K562 (cell line): ENCODE measurements at regions not wholly inside any gene's neighbourhood (a gene's known extent, or its start where the extent isn't known, plus 50 kb on each side); places are given as distances from the start of the nearest gene placed in this dataset.

ENCODE experiments used
- CBFB ChIP-seq: sonication (generic); formaldehyde crosslinking; IDR thresholded peaks from 2 replicates; pipeline ENCODE4 v1.4.0; 2020; ENCODE audit warnings: mild to moderate bottlenecking, missing genetic modification reagents
- EP300 ChIP-seq: IDR thresholded peaks from 2 replicates; pipeline ENCODE4 v1.6.1; 2012; ENCODE audit warnings: low read length, improper control_type of control experiment
- LCOR ChIP-seq: sonication (generic); formaldehyde crosslinking; IDR thresholded peaks from 2 replicates; pipeline ENCODE4 v1.8.0; 2022; ENCODE audit warnings: mild to moderate bottlenecking, missing genetic modification reagents
- MAFG ChIP-seq: fragments of 450-650 bp; conservative IDR thresholded peaks from 2 replicates; pipeline ENCODE4 v1.6.1; 2016; ENCODE audit warnings: missing genetic modification characterization, missing compliant biosample characterization
- MYC ChIP-seq, 2 experiments: fragments of 250-450 bp in 1 of 2; sonication (Bioruptor Pico) in 1 of 2; IDR thresholded peaks; 2 replicates each; pipeline versions ENCODE4 v1.5.1 to v1.6.1; 2012 to 2021; ENCODE audit warnings: low read depth in 2 of 2, borderline replicate concordance in 1 of 2, improper control_type of control experiment in 1 of 2, low read length in 1 of 2, mild to moderate bottlenecking in 1 of 2, moderate library complexity in 1 of 2
- PML ChIP-seq: IDR thresholded peaks from 2 replicates; pipeline ENCODE4 v1.6.1; 2012; ENCODE audit warnings: low read length, inconsistent platforms
- SMARCE1 ChIP-seq: fragments of 450-650 bp; IDR thresholded peaks from 2 replicates; pipeline ENCODE4 v1.7.1; 2016; ENCODE audit warnings: mild to moderate bottlenecking
- TAL1 ChIP-seq: fragments of 450-650 bp; IDR thresholded peaks from 2 replicates; pipeline ENCODE4 v1.6.1; 2016; ENCODE audit warnings: mild to moderate bottlenecking
- TCFL5 ChIP-seq: fragments of 250-450 bp; sonication (Bioruptor Pico); conservative IDR thresholded peaks from 2 replicates; pipeline ENCODE4 v1.6.1; 2021; ENCODE audit warnings: mild to moderate bottlenecking, moderate library complexity, matching md5 sums
- YBX1 ChIP-seq: fragments of 450-650 bp; IDR thresholded peaks from 2 replicates; pipeline ENCODE4 v1.7.1; 2016; ENCODE audit warnings: mild to moderate bottlenecking
- ZNF12 ChIP-seq: sonication (generic); formaldehyde crosslinking; IDR thresholded peaks from 2 replicates; pipeline ENCODE4 v1.4.0; 2020; ENCODE audit warnings: mild to moderate bottlenecking, missing genetic modification reagents
- ZNF584 ChIP-seq: fragments of 200-800 bp; sonication (Bioruptor generic); IDR thresholded peaks from 2 replicates; pipeline ENCODE4 v1.6.1; 2016; ENCODE audit warnings: low read depth, mild to moderate bottlenecking, missing genetic modification characterization, missing compliant biosample characterization
- TF ChIP-seq, protein P1 (sequence below): fragments of 250-450 bp; sonication (Bioruptor Pico); IDR thresholded peaks from 2 replicates; pipeline ENCODE4 v1.5.0; 2021; ENCODE audit warnings: mild to moderate bottlenecking, moderate library complexity
- TF ChIP-seq, protein P2 (sequence below): fragments of 200-800 bp; sonication (Bioruptor generic); IDR thresholded peaks from 2 replicates; pipeline ENCODE4 v1.6.1; 2017; ENCODE audit warnings: missing genetic modification characterization, missing compliant biosample characterization
- TF ChIP-seq, protein P3 (sequence below): fragments of 200-400 bp; formaldehyde crosslinking; IDR thresholded peaks from 2 replicates; pipeline ENCODE4 v1.6.1; 2017; ENCODE audit warnings: mild to moderate bottlenecking, low read depth, low read length, moderate library complexity
- TF ChIP-seq, protein P4 (sequence below): sonication (generic); formaldehyde crosslinking; IDR thresholded peaks from 2 replicates; pipeline ENCODE4 v1.8.0; 2022; ENCODE audit warnings: missing genetic modification reagents, mild to moderate bottlenecking, borderline replicate concordance
- TF ChIP-seq, protein P5 (sequence below), 2 experiments: IDR thresholded peaks; 2 replicates each; pipeline ENCODE4 v1.6.1; 2011; ENCODE audit warnings: borderline replicate concordance in 1 of 2, control low read depth in 1 of 2, low read depth in 1 of 2, low read length in 1 of 2, mild to moderate bottlenecking in 1 of 2, mixed read lengths in 1 of 2, moderate library complexity in 1 of 2; ENCODE audit not compliant: insufficient read depth in 1 of 2, insufficient read length in 1 of 2, poor library complexity in 1 of 2, severe bottlenecking in 1 of 2; ENCODE audit errors: extremely low read depth in 1 of 2
- TF ChIP-seq, protein P6 (sequence below): fragments of 450-650 bp; IDR thresholded peaks from 2 replicates; pipeline ENCODE4 v1.6.1; 2016

DNA sequence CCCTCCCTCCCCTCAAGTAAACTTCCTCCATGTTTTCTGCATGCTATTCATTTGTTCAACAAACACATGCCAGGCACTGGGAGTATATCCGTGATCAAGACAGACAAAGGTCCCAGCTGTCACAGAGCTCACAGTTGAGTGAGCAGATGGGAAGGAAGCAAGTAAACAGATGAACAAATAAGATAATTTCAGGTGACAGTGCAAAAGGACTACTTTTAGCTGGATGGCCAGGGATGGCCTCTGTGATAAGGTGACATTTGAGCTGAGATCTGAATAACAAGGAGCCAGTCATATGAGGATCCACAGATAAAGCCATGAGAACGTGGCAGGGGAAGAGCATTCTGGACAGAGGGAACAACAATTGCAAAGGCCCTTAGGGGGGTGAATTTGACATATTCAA lies 121.7 kb upstream of the RAD23B start (continued):
- TF ChIP-seq, protein P1, sequence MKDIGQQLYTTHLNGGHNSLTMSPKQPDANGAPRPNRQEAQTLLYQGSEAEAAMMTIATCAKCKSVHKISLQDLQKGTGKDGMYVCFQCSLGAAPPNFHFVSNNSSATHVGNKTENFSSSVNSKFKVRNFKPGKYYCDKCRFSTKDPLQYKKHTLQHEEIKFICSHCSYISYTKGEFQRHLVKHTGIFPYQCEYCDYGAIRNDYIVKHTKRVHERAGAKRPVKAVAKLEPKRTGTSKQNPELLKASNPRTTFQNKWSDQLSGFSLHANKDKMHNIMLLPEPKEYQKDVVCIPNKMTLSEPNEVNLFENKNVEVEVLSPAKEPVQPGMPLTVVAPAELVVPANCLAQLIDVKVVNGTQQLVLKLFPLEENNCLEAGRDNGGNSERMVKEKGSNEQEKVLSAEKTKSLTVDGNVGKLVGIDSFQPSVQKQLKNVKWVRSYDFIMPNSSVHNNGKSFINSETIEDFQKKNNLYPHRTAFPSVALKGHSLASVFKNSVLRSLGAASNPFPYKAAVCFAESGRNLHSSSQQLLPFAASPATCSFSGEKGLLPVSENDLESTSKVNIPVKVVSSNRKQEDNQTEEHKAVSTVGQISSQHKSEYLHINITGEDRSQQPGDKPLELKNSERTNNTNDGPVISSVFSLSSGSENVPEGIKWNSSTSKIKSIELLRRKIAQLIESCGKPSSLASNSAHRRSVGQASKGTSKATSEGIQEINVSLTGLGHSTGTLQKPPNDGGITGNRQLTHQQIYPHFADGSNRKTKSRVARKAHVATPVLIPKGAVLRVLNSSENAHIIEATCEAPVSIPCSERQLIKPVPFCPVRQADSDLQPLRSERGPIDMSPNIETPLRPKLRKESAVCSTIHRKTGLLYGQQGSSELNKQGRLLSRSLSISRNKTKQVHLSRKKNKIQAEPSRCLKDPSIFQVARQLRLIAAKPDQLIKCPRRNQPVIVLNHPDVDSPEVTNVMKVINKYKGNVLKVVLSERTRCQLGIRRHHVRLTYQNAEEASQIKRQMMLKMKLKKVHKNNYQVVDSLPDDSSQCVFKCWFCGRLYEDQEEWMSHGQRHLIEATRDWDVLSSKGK (CRISPR knock-in tag): no peak
- TF ChIP-seq ZNF12 (CRISPR knock-in tag) (no peak), CBFB (CRISPR knock-in tag) (no peak), TCFL5 (CRISPR knock-in tag) (no peak), MYC (IDR thresholded peaks at IDR 0.05; ENCODE audit: low read depth, low read length) (no peak), MYC (CRISPR knock-in tag; IDR thresholded peaks at IDR 0.05; ENCODE audit: borderline replicate concordance, low read depth) (no peak), YBX1 (no peak), SMARCE1 (peak; percentile 41; the same call in 1 of the 2 replicates), MAFG (tag) (peak; percentile 34; the same call in 1 of the 2 replicates), LCOR (CRISPR knock-in tag) (no peak), ZNF584 (CRISPR knock-in tag) (no peak), TAL1 (peak; percentile 87), EP300 (peak; percentile 43; the same call in 1 of the 2 replicates), PML (no peak)
- TF ChIP-seq, protein P2, sequence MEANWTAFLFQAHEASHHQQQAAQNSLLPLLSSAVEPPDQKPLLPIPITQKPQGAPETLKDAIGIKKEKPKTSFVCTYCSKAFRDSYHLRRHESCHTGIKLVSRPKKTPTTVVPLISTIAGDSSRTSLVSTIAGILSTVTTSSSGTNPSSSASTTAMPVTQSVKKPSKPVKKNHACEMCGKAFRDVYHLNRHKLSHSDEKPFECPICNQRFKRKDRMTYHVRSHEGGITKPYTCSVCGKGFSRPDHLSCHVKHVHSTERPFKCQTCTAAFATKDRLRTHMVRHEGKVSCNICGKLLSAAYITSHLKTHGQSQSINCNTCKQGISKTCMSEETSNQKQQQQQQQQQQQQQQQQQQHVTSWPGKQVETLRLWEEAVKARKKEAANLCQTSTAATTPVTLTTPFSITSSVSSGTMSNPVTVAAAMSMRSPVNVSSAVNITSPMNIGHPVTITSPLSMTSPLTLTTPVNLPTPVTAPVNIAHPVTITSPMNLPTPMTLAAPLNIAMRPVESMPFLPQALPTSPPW (CRISPR knock-in tag): no peak
- TF ChIP-seq, protein P3, sequence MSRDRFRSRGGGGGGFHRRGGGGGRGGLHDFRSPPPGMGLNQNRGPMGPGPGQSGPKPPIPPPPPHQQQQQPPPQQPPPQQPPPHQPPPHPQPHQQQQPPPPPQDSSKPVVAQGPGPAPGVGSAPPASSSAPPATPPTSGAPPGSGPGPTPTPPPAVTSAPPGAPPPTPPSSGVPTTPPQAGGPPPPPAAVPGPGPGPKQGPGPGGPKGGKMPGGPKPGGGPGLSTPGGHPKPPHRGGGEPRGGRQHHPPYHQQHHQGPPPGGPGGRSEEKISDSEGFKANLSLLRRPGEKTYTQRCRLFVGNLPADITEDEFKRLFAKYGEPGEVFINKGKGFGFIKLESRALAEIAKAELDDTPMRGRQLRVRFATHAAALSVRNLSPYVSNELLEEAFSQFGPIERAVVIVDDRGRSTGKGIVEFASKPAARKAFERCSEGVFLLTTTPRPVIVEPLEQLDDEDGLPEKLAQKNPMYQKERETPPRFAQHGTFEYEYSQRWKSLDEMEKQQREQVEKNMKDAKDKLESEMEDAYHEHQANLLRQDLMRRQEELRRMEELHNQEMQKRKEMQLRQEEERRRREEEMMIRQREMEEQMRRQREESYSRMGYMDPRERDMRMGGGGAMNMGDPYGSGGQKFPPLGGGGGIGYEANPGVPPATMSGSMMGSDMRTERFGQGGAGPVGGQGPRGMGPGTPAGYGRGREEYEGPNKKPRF: no peak
- TF ChIP-seq, protein P4, sequence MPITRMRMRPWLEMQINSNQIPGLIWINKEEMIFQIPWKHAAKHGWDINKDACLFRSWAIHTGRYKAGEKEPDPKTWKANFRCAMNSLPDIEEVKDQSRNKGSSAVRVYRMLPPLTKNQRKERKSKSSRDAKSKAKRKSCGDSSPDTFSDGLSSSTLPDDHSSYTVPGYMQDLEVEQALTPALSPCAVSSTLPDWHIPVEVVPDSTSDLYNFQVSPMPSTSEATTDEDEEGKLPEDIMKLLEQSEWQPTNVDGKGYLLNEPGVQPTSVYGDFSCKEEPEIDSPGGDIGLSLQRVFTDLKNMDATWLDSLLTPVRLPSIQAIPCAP: no peak
- TF ChIP-seq, protein P5, sequence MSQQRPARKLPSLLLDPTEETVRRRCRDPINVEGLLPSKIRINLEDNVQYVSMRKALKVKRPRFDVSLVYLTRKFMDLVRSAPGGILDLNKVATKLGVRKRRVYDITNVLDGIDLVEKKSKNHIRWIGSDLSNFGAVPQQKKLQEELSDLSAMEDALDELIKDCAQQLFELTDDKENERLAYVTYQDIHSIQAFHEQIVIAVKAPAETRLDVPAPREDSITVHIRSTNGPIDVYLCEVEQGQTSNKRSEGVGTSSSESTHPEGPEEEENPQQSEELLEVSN (IDR thresholded peaks at IDR 0.05; ENCODE audit: borderline replicate concordance in 1 of 2, extremely low read depth in 1 of 2, insufficient read depth in 1 of 2, insufficient read length in 1 of 2, low read depth in 1 of 2, low read length in 1 of 2, poor library complexity in 1 of 2, severe bottlenecking in 1 of 2): no peak
- TF ChIP-seq, protein P6, sequence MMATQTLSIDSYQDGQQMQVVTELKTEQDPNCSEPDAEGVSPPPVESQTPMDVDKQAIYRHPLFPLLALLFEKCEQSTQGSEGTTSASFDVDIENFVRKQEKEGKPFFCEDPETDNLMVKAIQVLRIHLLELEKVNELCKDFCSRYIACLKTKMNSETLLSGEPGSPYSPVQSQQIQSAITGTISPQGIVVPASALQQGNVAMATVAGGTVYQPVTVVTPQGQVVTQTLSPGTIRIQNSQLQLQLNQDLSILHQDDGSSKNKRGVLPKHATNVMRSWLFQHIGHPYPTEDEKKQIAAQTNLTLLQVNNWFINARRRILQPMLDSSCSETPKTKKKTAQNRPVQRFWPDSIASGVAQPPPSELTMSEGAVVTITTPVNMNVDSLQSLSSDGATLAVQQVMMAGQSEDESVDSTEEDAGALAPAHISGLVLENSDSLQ: peak; percentile 20; the same call in 1 of the 2 replicates
